Activated naive CD8-positive, alpha-beta T cell treated with anti-CD3 and anti-CD28 coated beads, Interleukin-2, amount 50 U/mL, for 24 hours (primary cell): ENCODE measurements at regions not wholly inside any gene's neighbourhood (a gene's known extent, or its start where the extent isn't known, plus 50 kb on each side); places are given as distances from the start of the nearest gene placed in this dataset.
"Not testable (repeated sequence)": the region's sequence is repeated elsewhere in the genome, so short reads cannot be mapped to it uniquely, and the experiment has no call there.

Experiments used
- ATAC-seq: fragments of 150-1000 bp; cut with Tn5 transposase; one replicate; pipeline ENCODE4 v1.10.0; 2021
- DNase-seq: peaks from one replicate; pipeline ENCODE4 v3.0.0; 2021
- H3K27ac Mint-ChIP-seq: one replicate; pipeline ENCODE4 v1.8.0; 2021; ENCODE audit warnings: mild to moderate bottlenecking, mixed read lengths
- H3K27me3 Mint-ChIP-seq: one replicate; pipeline ENCODE4 v1.8.0; 2021; ENCODE audit warnings: mixed read lengths
- H3K36me3 Mint-ChIP-seq: one replicate; pipeline ENCODE4 v1.8.0; 2021; ENCODE audit warnings: low read depth, mixed read lengths
- H3K4me1 Mint-ChIP-seq: one replicate; pipeline ENCODE4 v1.8.0; 2021; ENCODE audit warnings: mixed read lengths
- H3K4me3 Mint-ChIP-seq: one replicate; pipeline ENCODE4 v1.8.0; 2021; ENCODE audit warnings: mild to moderate bottlenecking, moderate library complexity, mixed read lengths
- H3K9me3 Mint-ChIP-seq: one replicate; pipeline ENCODE4 v1.8.0; 2021; ENCODE audit warnings: mixed read lengths

DNA sequence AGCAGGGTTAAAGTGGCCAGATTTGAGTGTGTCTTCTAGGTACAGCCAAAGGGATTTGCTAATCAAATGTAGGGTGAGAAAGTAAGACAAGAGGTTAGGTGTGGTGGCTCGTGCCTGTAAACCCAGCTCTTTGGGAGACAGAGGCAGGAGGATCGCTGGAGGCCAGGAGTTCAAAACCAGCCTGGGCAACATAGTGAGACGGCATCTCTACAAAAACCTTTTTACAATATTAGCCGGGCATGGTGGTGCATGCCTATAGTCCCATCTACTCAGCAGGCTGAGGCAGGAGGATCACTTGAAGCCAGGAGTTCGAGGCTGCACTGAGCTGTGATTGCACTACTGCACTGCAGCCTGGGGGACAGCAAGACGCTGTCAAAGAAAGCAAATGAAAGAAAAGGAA lies 294.5 kb downstream of the GOLGA6L6 start:
- not testable (repeated sequence) for H3K36me3 Mint-ChIP-seq, H3K9me3 Mint-ChIP-seq, DNase-seq, H3K4me1 Mint-ChIP-seq, H3K27ac Mint-ChIP-seq, H3K4me3 Mint-ChIP-seq, ATAC-seq, H3K27me3 Mint-ChIP-seq

- not testable (repeated sequence) for H3K27me3 Mint-ChIP-seq, H3K9me3 Mint-ChIP-seq, H3K27ac Mint-ChIP-seq, H3K4me1 Mint-ChIP-seq, H3K4me3 Mint-ChIP-seq, H3K36me3 Mint-ChIP-seq, ATAC-seq, DNase-seq
Measured at GRCh38 chr15:20246624-20247023, 295.0 kb downstream of the GOLGA6L6 start.

- H3K9me3 Mint-ChIP-seq, H3K4me1 Mint-ChIP-seq, H3K4me3 Mint-ChIP-seq, DNase-seq, H3K27me3 Mint-ChIP-seq, ATAC-seq, H3K36me3 Mint-ChIP-seq, H3K27ac Mint-ChIP-seq: not testable (repeated sequence)
Measured at GRCh38 chr15:20245856-20246255, 295.7 kb downstream of the GOLGA6L6 start.

- H3K4me1 Mint-ChIP-seq, H3K27me3 Mint-ChIP-seq, ATAC-seq, H3K9me3 Mint-ChIP-seq, H3K36me3 Mint-ChIP-seq, H3K27ac Mint-ChIP-seq, DNase-seq, H3K4me3 Mint-ChIP-seq: not testable (repeated sequence)
Measured at GRCh38 chr15:20244792-20245191, 296.8 kb downstream of the GOLGA6L6 start.

DNA sequence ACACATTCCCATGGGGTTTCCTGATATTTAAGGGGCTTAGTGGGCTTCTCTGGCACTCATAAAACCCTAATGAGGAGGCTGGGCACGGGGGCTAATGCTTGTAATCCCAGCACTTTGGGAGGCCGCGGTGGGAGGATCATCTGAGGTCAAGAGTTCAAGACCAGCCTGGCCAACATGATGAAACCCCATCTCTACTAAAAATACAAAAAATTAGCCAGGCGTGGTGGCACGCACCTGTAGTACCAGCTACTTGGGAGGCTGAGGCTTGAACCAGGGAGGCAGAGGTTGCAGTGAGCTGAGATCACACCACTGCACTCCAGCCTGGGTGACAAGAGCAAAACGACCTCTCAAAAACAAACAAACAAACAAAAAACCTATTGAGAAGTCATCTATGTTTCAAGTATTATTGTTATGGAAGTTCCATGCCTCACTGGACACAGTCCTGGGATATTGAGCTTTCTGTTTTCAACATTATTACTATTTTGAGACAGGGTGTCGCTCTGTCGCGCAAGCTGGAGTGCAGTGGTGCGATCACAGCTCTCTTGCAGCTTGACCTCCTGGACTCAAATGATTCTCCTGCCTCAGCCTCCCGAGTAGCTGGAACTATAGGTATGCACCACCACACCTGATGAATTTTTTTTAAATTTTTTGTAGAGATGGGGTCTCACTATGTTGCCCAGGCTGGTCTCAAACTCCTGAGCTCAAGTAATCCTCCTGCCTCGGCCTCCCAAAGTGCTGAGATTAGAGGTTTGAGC lies 297.9 kb downstream of the GOLGA6L6 start:
- H3K4me1 Mint-ChIP-seq, H3K27ac Mint-ChIP-seq, H3K36me3 Mint-ChIP-seq, DNase-seq, H3K27me3 Mint-ChIP-seq, H3K4me3 Mint-ChIP-seq, ATAC-seq, H3K9me3 Mint-ChIP-seq: not testable (repeated sequence)

- not testable (repeated sequence) for H3K36me3 Mint-ChIP-seq, ATAC-seq, DNase-seq, H3K9me3 Mint-ChIP-seq, H3K27me3 Mint-ChIP-seq, H3K4me3 Mint-ChIP-seq, H3K27ac Mint-ChIP-seq, H3K4me1 Mint-ChIP-seq
Measured at GRCh38 chr15:20240366-20240917, 301.2 kb downstream of the GOLGA6L6 start.

DNA sequence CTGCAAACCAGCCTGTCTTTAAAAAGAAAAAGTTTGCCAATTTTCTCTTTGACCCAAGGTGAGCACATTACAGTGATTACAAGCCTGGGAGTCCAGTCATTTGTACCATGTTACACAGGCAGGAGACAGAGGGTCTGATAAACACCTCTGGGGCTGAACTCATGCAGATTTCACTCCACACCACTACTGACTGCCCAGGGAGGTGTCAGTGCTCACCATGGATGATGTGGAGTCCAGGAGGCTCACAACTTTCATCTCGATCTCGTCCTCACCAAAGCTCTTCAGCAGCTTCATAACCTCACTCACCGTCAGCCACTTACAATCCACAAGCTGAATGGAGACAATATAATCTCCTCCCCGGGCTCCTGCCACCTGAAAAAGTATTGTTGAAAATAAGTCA lies 302.4 kb downstream of the GOLGA6L6 start:
- H3K9me3 Mint-ChIP-seq, H3K36me3 Mint-ChIP-seq, H3K27ac Mint-ChIP-seq, H3K4me1 Mint-ChIP-seq, ATAC-seq, DNase-seq, H3K27me3 Mint-ChIP-seq, H3K4me3 Mint-ChIP-seq: not testable (repeated sequence)

- not testable (repeated sequence) for DNase-seq, H3K27me3 Mint-ChIP-seq, H3K9me3 Mint-ChIP-seq, H3K27ac Mint-ChIP-seq, H3K36me3 Mint-ChIP-seq, ATAC-seq, H3K4me1 Mint-ChIP-seq, H3K4me3 Mint-ChIP-seq
Measured at GRCh38 chr15:20237256-20238020, 304.2 kb downstream of the GOLGA6L6 start.

- not testable (repeated sequence) for H3K36me3 Mint-ChIP-seq, ATAC-seq, H3K27ac Mint-ChIP-seq, H3K4me3 Mint-ChIP-seq, DNase-seq, H3K9me3 Mint-ChIP-seq, H3K27me3 Mint-ChIP-seq, H3K4me1 Mint-ChIP-seq
Measured at GRCh38 chr15:20235728-20236127, 305.9 kb downstream of the GOLGA6L6 start.

DNA sequence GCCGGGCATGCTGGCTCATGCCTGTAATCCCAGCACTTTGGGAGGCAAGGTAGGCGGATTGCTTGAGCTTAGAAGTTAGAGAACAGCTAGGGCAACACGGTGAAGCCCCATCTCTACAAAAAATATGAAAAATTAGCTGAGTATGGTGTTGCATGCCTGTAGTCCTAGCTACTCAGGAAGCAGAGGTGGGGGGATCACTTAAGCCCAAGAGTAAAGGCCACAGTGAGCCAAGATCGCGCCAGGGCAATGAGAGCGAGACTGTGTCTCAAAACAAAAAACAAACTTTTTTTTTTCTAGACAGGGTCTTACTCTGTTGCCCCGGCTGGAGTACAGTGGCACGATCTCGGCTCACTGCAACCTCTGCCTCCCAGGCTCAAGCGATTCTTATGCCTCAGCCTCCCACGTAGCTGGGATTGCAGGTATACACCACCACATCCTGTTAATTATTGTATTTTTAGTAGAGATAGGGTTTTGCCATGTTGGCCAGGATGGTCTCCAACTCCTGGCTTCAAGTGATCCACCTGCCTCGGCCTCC lies 307.5 kb downstream of the GOLGA6L6 start:
- H3K4me3 Mint-ChIP-seq, H3K36me3 Mint-ChIP-seq, DNase-seq, H3K27me3 Mint-ChIP-seq, H3K9me3 Mint-ChIP-seq, H3K27ac Mint-ChIP-seq, ATAC-seq, H3K4me1 Mint-ChIP-seq: not testable (repeated sequence)

DNA sequence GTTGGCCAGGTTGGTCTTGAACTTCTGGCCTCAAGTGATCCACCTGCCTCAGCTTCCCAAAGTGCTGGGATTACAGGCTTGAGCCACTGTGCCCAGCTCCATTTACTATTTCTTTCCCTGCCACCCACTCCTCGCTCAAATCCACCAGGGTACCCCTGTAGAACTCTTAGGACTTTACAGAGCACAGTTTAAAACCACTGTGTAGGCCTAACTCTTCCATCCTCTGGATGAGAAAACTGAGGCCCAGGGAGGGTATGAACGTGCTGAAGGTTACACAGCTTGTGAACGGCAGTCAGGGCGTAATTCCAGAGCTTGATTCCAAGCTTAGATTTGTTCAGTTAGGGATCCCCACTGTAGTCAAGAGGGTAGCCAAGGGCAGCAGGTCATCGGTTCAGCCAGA lies 309.1 kb downstream of the GOLGA6L6 start:
- not testable (repeated sequence) for H3K27me3 Mint-ChIP-seq, H3K4me1 Mint-ChIP-seq, H3K9me3 Mint-ChIP-seq, H3K36me3 Mint-ChIP-seq, H3K4me3 Mint-ChIP-seq, DNase-seq, H3K27ac Mint-ChIP-seq, ATAC-seq

DNA sequence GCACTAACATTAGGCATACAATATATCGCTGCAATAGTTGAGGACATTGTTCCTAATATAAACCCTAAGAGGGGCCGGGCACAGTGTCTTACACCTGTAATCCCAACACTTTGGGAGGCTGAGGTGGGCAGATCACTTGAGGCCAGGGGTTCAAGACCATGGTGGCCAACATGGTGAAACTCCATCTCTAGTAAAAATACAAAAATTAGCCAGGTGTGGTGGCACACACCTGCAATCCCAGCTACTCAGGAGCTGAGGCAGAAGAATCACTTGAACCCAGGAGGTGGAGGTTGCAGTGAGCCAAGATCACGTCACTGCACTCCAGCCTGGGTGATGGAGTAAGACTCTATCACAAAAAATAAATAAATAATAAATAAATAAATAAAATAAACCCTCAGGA lies 310.9 kb downstream of the GOLGA6L6 start:
- H3K27ac Mint-ChIP-seq = not testable (repeated sequence)

GRCh38 chr15:20228791-20229190 lies 312.8 kb downstream of the GOLGA6L6 start:
- not testable (repeated sequence) for H3K4me3 Mint-ChIP-seq, H3K36me3 Mint-ChIP-seq, H3K9me3 Mint-ChIP-seq, H3K27me3 Mint-ChIP-seq, DNase-seq, H3K27ac Mint-ChIP-seq, ATAC-seq, H3K4me1 Mint-ChIP-seq

More for the DNA sequence above, 310.9 kb downstream of the GOLGA6L6 start:
- not testable (repeated sequence) for H3K4me1 Mint-ChIP-seq, H3K4me3 Mint-ChIP-seq, H3K9me3 Mint-ChIP-seq, H3K27me3 Mint-ChIP-seq, ATAC-seq, DNase-seq, H3K36me3 Mint-ChIP-seq

- H3K27me3 Mint-ChIP-seq, H3K36me3 Mint-ChIP-seq, H3K27ac Mint-ChIP-seq, H3K9me3 Mint-ChIP-seq, H3K4me1 Mint-ChIP-seq, ATAC-seq, DNase-seq, H3K4me3 Mint-ChIP-seq: not testable (repeated sequence)
Measured at GRCh38 chr15:20227119-20227853, 314.3 kb downstream of the GOLGA6L6 start.
